GM12878 (cell line): ENCODE measurements at regions not wholly inside any gene's neighbourhood (a gene's known extent, or its start where the extent isn't known, plus 50 kb on each side); places are given as distances from the start of the nearest gene placed in this dataset.

Experiments
- ATAC-seq: fragments of 200-7000 bp; cut with Tn5 transposase; 3 replicates; pipeline ENCODE4 v1.9.1; 2020; ENCODE audit warnings: mild to moderate bottlenecking, moderate library complexity
- BruUV-seq: library from RNA; stranded (reverse); fragments of 400-500 nt; replicated peaks from 2 replicates; lab custom pipeline; 2021; lab: Mats Ljungman, UMichigan
- CTCF ChIA-PET: fragments of 300-600 bp; sonication (Branson Sonifier 250); formaldehyde crosslinking; extraction: SDS; loops from one replicate; lab custom pipeline; 2021; ENCODE audit warnings: inconsistent platforms; lab: Yijun Ruan, JAX
- POLR2A ChIA-PET: fragments of 350-600 bp; formaldehyde crosslinking; extraction: SDS; loops from one replicate; lab custom pipeline; 2021; ENCODE audit warnings: inconsistent platforms; lab: Charles Lee
- RAD21 ChIA-PET: fragments of 300-600 bp; sonication (Branson Sonifier 250); formaldehyde crosslinking; loops from one replicate; lab custom pipeline; 2023; ENCODE audit warnings: antibody characterized with exemption; ENCODE audit not compliant: unreplicated experiment; lab: Charles Lee
- SMC1A ChIA-PET: fragments of 300-600 bp; sonication (Branson Sonifier 250); formaldehyde crosslinking; loops from one replicate; lab custom pipeline; 2023; ENCODE audit not compliant: unreplicated experiment, uncharacterized antibody; lab: Charles Lee
- DNase-seq: peaks from one replicate; pipeline ENCODE4 v3.0.0-alpha.2; 2011; ENCODE audit warnings: low read depth, low spot score
- FAIRE-seq: peaks from 3 replicates; lab custom pipeline; 2011; peaks lifted over from hg19 to GRCh38; lab: Jason Lieb, UNC
- H2AFZ ChIP-seq: 2 replicates; pipeline ENCODE4 v1.6.0; 2011; ENCODE audit warnings: low read depth, low read length, control low read depth; ENCODE audit not compliant: control insufficient read depth
- H3K27ac ChIP-seq: 2 replicates; pipeline ENCODE4 v1.5.1; 2011; ENCODE audit warnings: control low read depth; ENCODE audit not compliant: control insufficient read depth, insufficient read depth
- H3K27me3 ChIP-seq, 2 experiments: replicated peaks in 1 of 2; 2 replicates each; pipeline versions ENCODE4 v1.6.0 to v1.6.1; 2011; ENCODE audit warnings: low read length in 1 of 2; ENCODE audit not compliant: control insufficient read depth in 2 of 2, insufficient read depth in 2 of 2
- H3K36me3 ChIP-seq, 2 experiments: 2 replicates each; pipeline ENCODE4 v1.5.1; 2011; ENCODE audit warnings: low read length in 1 of 2; ENCODE audit not compliant: control insufficient read depth in 2 of 2, insufficient read depth in 2 of 2
- H3K4me1 ChIP-seq: 2 replicates; pipeline ENCODE4 v1.6.1; 2011; ENCODE audit warnings: mild to moderate bottlenecking, low read length, moderate library complexity, mixed read lengths; ENCODE audit not compliant: control insufficient read depth, insufficient read depth
- H3K4me2 ChIP-seq: 2 replicates; pipeline ENCODE4 v1.6.0; 2011; ENCODE audit warnings: control low read depth; ENCODE audit not compliant: control insufficient read depth, insufficient read depth
- H3K4me3 ChIP-seq: fragments of 200-600 bp; sonication (generic); 2 replicates; pipeline ENCODE4 v1.5.1; 2016
- H3K79me2 ChIP-seq: 2 replicates; pipeline ENCODE4 v1.6.0; 2011; ENCODE audit warnings: low read length; ENCODE audit not compliant: control insufficient read depth, insufficient read depth
- H3K9ac ChIP-seq: 2 replicates; pipeline ENCODE4 v1.8.0; 2011; ENCODE audit warnings: low read length, control low read depth, mixed read lengths; ENCODE audit not compliant: control insufficient read depth, insufficient read depth
- H3K9me3 ChIP-seq: replicated peaks from 3 replicates; pipeline ENCODE4 v1.5.1; 2011; ENCODE audit warnings: mild to moderate bottlenecking, low read length; ENCODE audit not compliant: control insufficient read depth, insufficient read depth
- H4K20me1 ChIP-seq: 2 replicates; pipeline ENCODE4 v1.6.0; 2011; ENCODE audit not compliant: control insufficient read depth, insufficient read depth
- ATF3 ChIP-seq: IDR thresholded peaks from 2 replicates; pipeline ENCODE4 v1.6.1; 2011; ENCODE audit warnings: low read depth, mild to moderate bottlenecking, low read length, moderate library complexity, borderline replicate concordance; ENCODE audit errors: extremely low read depth
- BRCA1 ChIP-seq: IDR thresholded peaks from 2 replicates; pipeline ENCODE4 v1.6.1; 2011; ENCODE audit warnings: low read depth, low read length, improper control_type of control experiment
- CEBPB ChIP-seq, 2 experiments: fragments of 150-350 bp in 1 of 2; IDR thresholded peaks; 2 replicates each; pipeline ENCODE4 v1.6.1; 2012 to 2014; ENCODE audit warnings: low read depth in 2 of 2, low read length in 2 of 2, borderline replicate concordance in 1 of 2, inconsistent platforms in 1 of 2
- EGR1 ChIP-seq, 2 experiments: IDR thresholded peaks; 1 replicate in 1 of 2; 2 replicates in 1 of 2; pipeline ENCODE4 v1.6.1; 2011 to 2012; ENCODE audit warnings: low read depth in 2 of 2, low read length in 2 of 2, borderline replicate concordance in 1 of 2, mild to moderate bottlenecking in 1 of 2, moderate library complexity in 1 of 2
- IRF5 ChIP-seq: fragments of 450-650 bp; IDR thresholded peaks from 2 replicates; pipeline ENCODE4 v1.6.1; 2017; ENCODE audit warnings: borderline replicate concordance
- KAT2A ChIP-seq: conservative IDR thresholded peaks from 2 replicates; pipeline ENCODE4 v1.6.1; 2011; ENCODE audit warnings: low read depth, low read length; ENCODE audit not compliant: control insufficient read depth
- LARP7 ChIP-seq: fragments of 450-650 bp; IDR thresholded peaks from 2 replicates; pipeline ENCODE4 v1.6.1; 2017; ENCODE audit warnings: mild to moderate bottlenecking
- MTA3 ChIP-seq: IDR thresholded peaks from 2 replicates; pipeline ENCODE4 v1.6.1; 2012; ENCODE audit warnings: low read length, inconsistent platforms, borderline replicate concordance
- MYB ChIP-seq: fragments of 150-350 bp; IDR thresholded peaks from 2 replicates; pipeline ENCODE4 v1.6.1; 2014; ENCODE audit warnings: mild to moderate bottlenecking, low read depth, low read length, borderline replicate concordance
- MYC ChIP-seq: IDR thresholded peaks from 2 replicates; pipeline ENCODE4 v1.6.1; 2011; ENCODE audit warnings: mild to moderate bottlenecking, low read length, moderate library complexity, inconsistent platforms; ENCODE audit not compliant: insufficient read depth, insufficient replicate concordance, insufficient read length, severe bottlenecking
- NFYA ChIP-seq: IDR thresholded peaks from 2 replicates; pipeline ENCODE4 v1.6.1; 2011; ENCODE audit warnings: low read depth, mild to moderate bottlenecking, low read length, improper control_type of control experiment, borderline replicate concordance
- NRF1 ChIP-seq: conservative IDR thresholded peaks from 2 replicates; pipeline ENCODE4 v1.6.1; 2011; ENCODE audit warnings: mild to moderate bottlenecking, low read depth, low read length, improper control_type of control experiment
- ZBTB40 ChIP-seq: fragments of 450-650 bp; IDR thresholded peaks from 2 replicates; pipeline ENCODE4 v1.6.1; 2016; ENCODE audit warnings: mild to moderate bottlenecking, moderate library complexity, borderline replicate concordance
- ZNF207 ChIP-seq: fragments of 450-650 bp; IDR thresholded peaks from 2 replicates; pipeline ENCODE4 v1.6.1; 2014; ENCODE audit warnings: antibody characterized with exemption, mild to moderate bottlenecking, borderline replicate concordance
- WGBS: methylation state at CpG from one replicate; pipeline ENCODE4 v1.1.6; 2016; ENCODE audit warnings: low lambda C conversion rate; ENCODE audit not compliant: insufficient replicate concordance, insufficient coverage; ENCODE audit errors: missing lambda C conversion rate; 5-methylcytosine and 5-hydroxymethylcytosine counted together
- in situ Hi-C: fragments of 300-500 bp; cut with MboI; formaldehyde crosslinking; loops from 9 replicates; pipeline ENCODE4 v1.14.3; 2018; ENCODE audit warnings: mixed read lengths
- intact Hi-C: fragments of 100-400 bp; cut with micrococcal nuclease; formaldehyde crosslinking; loops from one replicate; pipeline ENCODE4 v1.14.2; 2022; ENCODE audit not compliant: unreplicated experiment

- no peak for FAIRE-seq
- no peaks in the 10 kb centered on the region for H3K9me3 ChIP-seq
- no peak overlapping the region for H2AFZ ChIP-seq
- no TSS peak for BruUV-seq
- intact Hi-C loops (no loop called here), in situ Hi-C loops (no loop called here)
- no peak overlapping the region for H3K4me3 ChIP-seq
- no peaks in the 10 kb centered on the region for H4K20me1 ChIP-seq
- ATAC-seq, result no peak
- POLR2A ChIA-PET, result interaction anchor here (0.5 kb wide), 1 partner anchor 1155 kb away, joined by 3 read pairs; no protein-coding TSS in a partner anchor
- no peaks in the 10 kb centered on the region for H3K79me2 ChIP-seq
- H3K27me3 ChIP-seq, result no peaks in the 10 kb centered on the region
- H3K27ac ChIP-seq, result no peak overlapping the region
- TF ChIP-seq KAT2A (no peak), MYC (no peak), MYB (no peak), IRF5 (no peak), LARP7 (no peak), EGR1 (IDR thresholded peaks at IDR 0.05; ENCODE audit: borderline replicate concordance in 1 of 2, low read depth in 2 of 2, low read length in 2 of 2) (no peak), MTA3 (no peak), ZBTB40 (no peak), NFYA (no peak), ATF3 (no peak), NRF1 (no peak), BRCA1 (no peak), CEBPB (IDR thresholded peaks at IDR 0.05; ENCODE audit: borderline replicate concordance in 1 of 2, low read depth in 2 of 2, low read length in 2 of 2) (no peak), ZNF207 (no peak)
- CTCF ChIA-PET, result interaction anchor here (1.8 to 1.9 kb wide), 2 partner anchors 10 to 636 kb away, joined by 4 to 6 read pairs; no protein-coding TSS in a partner anchor
- DNase-seq, result no peak
- no peaks in the 10 kb centered on the region for H3K4me1 ChIP-seq
- no peak overlapping the region for H3K4me2 ChIP-seq
- RAD21 ChIA-PET, result no interaction called here
- WGBS, result 54% methylated on average over 3 of the region's 3 CpGs
- H3K36me3 ChIP-seq, result no peaks in the 10 kb centered on the region
- H3K9ac ChIP-seq, result no peak overlapping the region
- SMC1A ChIA-PET, result no interaction called here
Observed at GRCh38 chr9:75228893-75229292, 140.6 kb downstream of the OSTF1 start.
